Activated effector memory CD4-positive, alpha-beta T cell treated with anti-CD3 and anti-CD28 coated beads, Interleukin-2, amount 50 U/mL, for 16 hours (primary cell): ENCODE measurements at regions not wholly inside any gene's neighbourhood (a gene's known extent, or its start where the extent isn't known, plus 50 kb on each side); places are given as distances from the start of the nearest gene placed in this dataset.
"Not testable (repeated sequence)": the region's sequence is repeated elsewhere in the genome, so short reads cannot be mapped to it uniquely, and the experiment has no call there.

ENCODE experiments used
- DNase-seq: peaks from one replicate; pipeline ENCODE4 v3.0.0-alpha.2; 2020

- no peak for DNase-seq
Observed at GRCh38 chr5:167295681-167296005, 995.8 kb upstream of the WWC1 start.

- no peak for DNase-seq
Observed at GRCh38 chr5:167296066-167296465, 995.4 kb upstream of the WWC1 start.

- no peak for DNase-seq
Observed at GRCh38 chr5:167296661-167297060, 994.8 kb upstream of the WWC1 start.

- not testable (repeated sequence) for DNase-seq
Observed at GRCh38 chr5:167299861-167300260, 991.6 kb upstream of the WWC1 start.

GRCh38 chr5:167303582-167303981 is 987.9 kb upstream of the WWC1 start:
- DNase-seq = no peak

GRCh38 chr5:167304834-167305469 is 986.5 kb upstream of the WWC1 start:
- no peak for DNase-seq

- no peak for DNase-seq
Observed at GRCh38 chr5:167305591-167306213, 985.7 kb upstream of the WWC1 start.

- DNase-seq = no peak
Observed at GRCh38 chr5:167307042-167307441, 984.4 kb upstream of the WWC1 start.

- no peak for DNase-seq
Observed at GRCh38 chr5:167308466-167308865, 983.0 kb upstream of the WWC1 start.

- DNase-seq = no peak
Observed at GRCh38 chr5:167309941-167310517, 981.4 kb upstream of the WWC1 start.

- no peak for DNase-seq
Observed at GRCh38 chr5:167311340-167311739, 980.1 kb upstream of the WWC1 start.

GRCh38 chr5:167312225-167312624 is 979.2 kb upstream of the WWC1 start:
- no peak for DNase-seq

GRCh38 chr5:167315762-167316161 is 975.7 kb upstream of the WWC1 start:
- DNase-seq = no peak

GRCh38 chr5:167317884-167318283 is 973.6 kb upstream of the WWC1 start:
- no peak for DNase-seq

GRCh38 chr5:167319243-167319642 is 972.2 kb upstream of the WWC1 start:
- DNase-seq = no peak

- DNase-seq = no peak
Observed at GRCh38 chr5:167320019-167320418, 971.4 kb upstream of the WWC1 start.

- DNase-seq = no peak
Observed at GRCh38 chr5:167332309-167332708, 959.1 kb upstream of the WWC1 start.

GRCh38 chr5:167336161-167336560 is 955.3 kb upstream of the WWC1 start:
- no peak for DNase-seq

- DNase-seq = no peak
Observed at GRCh38 chr5:167339205-167339604, 952.2 kb upstream of the WWC1 start.

GRCh38 chr5:167346461-167346860 is 945.0 kb upstream of the WWC1 start:
- no peak for DNase-seq

- no peak for DNase-seq
Observed at GRCh38 chr5:167348251-167348926, 943.1 kb upstream of the WWC1 start.

GRCh38 chr5:167348980-167349379 is 942.5 kb upstream of the WWC1 start:
- DNase-seq = no peak

GRCh38 chr5:167351316-167351715 is 940.1 kb upstream of the WWC1 start:
- no peak for DNase-seq

- no peak for DNase-seq
Observed at GRCh38 chr5:167352801-167353200, 938.6 kb upstream of the WWC1 start.
